NOMO-1 (cell line): ENCODE measurements at regions not wholly inside any gene's neighbourhood (a gene's known extent, or its start where the extent isn't known, plus 50 kb on each side); places are given as distances from the start of the nearest gene placed in this dataset.
A peak's percentile ranks its signal among the peaks of the same experiment; 100 is the strongest.

Experiments
- DNase-seq, 2 experiments: peaks; one replicate each; lab custom pipeline; 2025; ENCODE audit not compliant: unreplicated experiment in 2 of 2; lab: John Stamatoyannopoulos, UW

DNA sequence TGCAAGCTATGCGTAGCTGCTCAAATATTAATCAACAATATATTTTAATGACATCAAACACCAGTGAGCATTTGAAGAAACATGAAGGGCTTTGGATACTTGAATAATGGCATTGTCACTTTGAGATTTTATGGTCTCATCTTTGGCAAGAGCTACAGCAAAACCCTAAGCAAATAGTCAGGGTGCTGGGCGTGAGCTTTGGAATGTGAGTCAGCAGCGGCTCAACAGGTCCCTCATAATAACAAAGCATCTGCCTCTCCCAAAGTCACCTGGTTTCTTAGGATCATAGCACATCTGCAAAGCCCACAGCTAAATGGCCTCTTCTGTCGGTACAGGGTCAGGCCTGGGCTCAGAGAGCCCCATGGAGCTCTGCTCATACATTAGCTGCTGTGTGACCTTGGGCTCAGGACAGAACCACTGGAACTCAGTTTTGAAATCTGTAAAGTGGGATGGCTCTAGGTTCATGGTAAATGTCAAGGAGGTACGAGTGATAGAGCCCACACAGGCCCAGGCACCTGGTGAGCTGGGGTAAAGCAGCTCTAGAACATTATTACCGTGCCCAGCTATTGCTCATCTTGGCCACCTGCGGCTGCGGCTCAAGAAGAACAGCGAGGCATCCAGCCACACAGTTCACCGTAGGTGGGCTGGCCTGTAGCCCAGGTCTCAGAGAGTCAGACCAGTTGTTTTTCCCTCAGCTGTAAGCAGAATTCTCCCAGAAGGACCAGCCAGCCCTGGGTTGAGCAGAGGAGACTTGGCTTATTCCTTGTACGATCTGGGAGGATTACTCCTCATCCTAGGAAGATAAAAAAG, 544.5 kb upstream of the CDH11 start:
- DNase-seq, result no peak

DNA sequence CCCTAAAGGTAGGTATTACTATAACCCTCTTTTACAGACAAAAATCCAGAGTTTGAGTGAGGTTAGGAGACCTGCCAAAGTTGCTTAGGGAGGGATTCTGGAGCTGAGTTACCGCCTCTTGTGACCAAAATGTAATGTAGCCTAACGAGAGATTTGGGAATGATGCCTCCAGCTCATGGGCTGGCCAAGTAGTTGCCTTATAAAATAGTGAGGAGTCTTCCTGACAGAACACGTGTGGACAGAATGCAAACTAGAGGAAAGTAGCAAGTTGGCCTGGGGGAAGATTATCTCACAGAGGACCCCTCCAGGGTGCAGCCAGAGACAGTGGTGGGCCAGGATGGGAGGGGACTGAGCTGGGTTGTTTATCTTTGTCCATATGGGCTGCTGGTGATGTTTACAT, 543.7 kb upstream of the CDH11 start:
- DNase-seq, result no peak

DNA sequence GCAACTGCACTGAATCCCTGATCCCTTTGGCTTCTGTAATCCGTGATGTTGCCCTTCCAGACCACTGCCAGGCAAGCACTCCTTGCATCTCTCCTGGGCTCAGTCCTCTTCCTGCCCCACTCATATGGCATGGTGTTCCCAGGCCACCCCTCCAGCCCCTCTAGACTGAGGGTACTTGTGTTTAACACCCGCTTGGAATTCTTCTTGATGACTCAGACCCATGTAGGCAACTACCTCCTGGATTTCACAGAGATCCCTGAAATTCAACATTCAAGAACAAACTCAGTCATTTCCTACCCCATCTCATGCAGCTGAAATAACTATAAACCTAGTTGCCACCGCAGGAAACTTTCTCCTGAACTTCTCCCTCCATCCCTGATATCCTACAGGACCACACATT, 541.9 kb upstream of the CDH11 start:
- DNase-seq, result no peak

DNA sequence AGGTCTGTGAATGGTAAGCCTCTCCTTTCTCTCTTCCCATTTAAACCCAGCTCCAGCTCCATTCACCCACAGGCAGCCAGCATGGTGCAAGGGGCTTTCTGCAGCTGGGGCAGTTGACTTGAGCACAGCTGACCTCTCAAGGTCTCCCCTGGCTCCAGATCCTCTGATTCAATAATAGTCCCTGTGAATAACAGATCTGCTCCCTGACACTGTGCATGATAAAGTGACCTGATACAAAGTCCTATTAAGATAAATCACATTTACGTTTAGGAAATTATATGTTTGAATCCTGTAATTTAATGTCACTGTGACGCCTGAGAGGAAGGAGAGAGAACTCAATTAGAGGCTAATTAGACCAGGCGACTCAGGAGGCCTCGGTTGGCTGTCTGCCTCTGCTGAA, 540.4 kb upstream of the CDH11 start:
- no peak for DNase-seq

DNA sequence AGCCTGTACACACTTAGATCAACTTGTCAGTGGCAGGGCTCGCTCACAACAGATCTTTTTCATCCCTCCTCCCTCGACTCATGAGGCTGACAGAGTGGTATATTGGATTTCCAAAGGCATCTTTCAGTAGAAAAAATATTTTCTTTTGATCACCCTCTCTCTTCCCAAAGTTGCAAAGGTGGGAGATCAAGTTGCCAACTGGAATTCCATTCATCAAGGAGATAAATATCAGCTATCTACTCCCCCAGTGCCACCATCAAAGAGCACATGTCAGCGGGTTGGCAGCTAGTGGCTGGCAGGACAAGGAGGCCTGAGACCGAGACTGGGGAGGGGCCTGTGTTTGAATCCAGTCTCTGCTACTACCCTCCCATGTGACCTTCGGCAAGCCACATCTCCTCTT, 539.7 kb upstream of the CDH11 start:
- no peak for DNase-seq

DNA sequence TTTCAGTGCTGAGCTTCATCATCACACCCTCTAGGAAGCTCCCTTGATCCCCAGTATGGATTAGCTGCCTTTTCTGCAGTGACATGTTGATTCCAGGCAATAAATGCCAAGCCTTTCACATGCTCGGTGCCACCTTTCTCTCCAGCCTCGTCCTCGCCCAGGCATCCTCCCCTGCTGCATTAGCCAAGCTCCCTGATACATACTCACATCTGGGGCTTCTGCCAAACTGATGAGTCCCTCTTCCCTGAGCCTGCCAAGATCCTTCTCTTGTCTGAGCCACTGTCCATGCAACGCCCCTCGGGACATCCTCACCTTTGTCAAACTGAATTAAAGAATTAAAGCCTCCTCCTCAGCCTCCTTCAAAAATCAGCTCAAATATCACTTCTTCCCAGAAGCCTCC, 538.5 kb upstream of the CDH11 start:
- DNase-seq, result no peak

DNA sequence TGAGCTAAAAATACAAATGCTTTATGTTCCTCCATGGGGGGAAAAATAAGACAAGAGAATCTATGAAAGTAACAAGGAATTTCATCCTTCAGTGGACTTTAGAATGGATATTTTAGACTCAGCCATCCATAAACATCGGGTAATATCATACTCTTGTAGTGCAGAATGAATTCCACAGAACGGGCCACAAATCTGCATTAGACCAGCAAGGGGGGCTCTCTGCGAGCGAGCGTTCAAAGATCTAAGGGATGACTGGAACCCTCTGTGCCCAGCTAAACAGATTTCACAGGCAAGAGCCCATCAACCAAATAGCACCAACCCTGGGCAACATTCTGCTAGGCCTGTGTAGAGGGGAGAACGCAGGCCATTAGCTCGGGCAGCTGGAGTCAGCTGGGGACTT, 537.9 kb upstream of the CDH11 start:
- no peak for DNase-seq

DNA sequence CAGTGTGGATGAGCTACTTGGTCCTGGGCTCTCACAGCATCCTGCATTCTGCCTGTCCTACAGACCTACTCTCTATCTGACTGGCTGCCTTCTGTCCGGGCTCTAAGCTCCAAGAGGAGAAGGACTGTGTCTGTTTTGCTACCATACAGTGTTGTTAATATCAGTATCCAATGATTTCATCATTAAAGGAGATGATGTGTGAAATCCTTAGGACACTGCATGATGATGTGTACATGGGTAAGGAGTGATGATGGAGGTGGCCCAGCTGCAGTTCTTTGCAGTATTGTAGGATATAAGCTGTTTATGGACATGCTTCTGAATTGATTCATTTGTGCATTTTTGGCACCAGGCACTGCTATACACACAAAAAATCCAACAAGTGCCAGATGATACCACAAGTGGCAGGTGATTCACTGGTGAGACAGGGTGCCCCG, 536.9 kb upstream of the CDH11 start:
- DNase-seq, result no peak

DNA sequence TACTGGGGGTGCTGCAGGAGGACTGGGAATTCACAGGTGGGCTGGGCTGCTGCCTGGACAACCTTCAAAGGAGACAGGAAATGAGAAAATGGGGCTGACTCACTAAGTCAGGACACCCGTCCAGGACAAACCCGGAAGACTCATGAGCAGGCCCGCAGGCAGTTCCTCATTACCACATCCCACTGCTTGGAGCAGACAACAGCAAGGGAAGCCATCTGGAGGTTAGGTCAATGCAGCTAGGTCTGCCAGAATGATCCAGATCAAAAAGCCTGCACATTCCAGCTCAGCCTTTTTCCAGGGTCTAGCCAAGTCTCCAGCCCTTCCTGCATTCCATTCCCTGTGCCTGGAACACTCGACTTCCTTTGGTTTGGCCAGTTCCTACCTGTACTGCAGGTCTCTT, 536.5 kb upstream of the CDH11 start:
- peak; percentile 42 to 49 for DNase-seq

DNA sequence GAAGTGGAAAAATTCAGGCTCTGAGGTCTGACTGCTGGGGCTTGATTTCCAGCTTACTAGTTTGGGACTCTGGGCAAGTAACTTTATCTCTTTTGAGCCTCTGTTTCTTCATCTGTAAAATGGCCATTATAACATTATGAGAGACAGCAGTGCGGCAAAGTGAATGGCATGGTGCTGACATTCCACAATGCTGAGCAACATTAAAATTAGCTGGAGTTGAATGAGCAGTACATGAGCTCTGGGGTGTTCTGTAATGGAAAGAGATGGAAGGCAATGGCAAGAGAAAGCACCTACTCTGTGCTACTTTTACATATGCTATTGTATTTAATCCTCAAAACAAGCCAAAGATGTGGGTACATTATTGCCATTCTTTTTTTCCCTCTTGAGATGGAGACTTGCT, 535.7 kb upstream of the CDH11 start:
- DNase-seq, result no peak

DNA sequence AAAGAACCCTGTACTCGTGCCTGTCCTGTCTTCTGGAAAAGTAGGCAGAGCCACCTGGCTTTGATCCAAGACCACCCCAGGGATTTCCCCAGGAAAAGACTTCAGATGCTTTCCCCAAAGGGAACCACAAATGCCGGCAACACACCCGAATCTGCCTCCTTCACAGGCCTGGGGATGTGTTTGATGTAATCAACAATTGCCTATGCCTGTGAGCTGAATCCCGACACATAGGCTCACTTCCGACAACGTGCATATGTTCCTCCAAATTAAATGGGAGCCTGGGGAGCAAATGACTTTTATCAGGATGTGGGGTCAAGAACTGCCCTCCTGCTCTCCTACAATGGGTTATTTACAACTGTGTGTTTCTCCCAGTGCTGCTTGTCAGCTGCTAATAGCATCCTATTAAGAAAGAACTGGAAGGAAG, 535.2 kb upstream of the CDH11 start:
- no peak for DNase-seq

DNA sequence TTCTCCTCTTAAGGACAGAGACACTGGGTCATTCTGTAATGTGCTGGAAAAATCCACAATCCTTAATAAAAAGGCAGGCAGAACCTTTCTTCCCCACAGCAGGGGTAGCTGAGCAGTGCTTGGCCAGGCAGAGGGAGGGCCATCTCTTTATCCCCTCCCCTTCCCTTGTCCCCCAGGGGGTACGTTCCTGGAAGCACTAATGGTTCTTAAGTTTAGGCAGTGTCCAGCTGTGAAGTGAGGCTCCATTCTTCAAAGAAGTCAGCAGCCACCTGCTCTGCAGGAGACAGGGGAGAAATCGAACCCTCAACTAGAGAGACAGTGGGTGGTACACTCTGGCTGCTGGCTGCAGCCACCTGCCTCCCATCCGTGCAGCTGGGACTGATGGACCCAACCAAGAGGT, 533.9 kb upstream of the CDH11 start:
- no peak for DNase-seq

DNA sequence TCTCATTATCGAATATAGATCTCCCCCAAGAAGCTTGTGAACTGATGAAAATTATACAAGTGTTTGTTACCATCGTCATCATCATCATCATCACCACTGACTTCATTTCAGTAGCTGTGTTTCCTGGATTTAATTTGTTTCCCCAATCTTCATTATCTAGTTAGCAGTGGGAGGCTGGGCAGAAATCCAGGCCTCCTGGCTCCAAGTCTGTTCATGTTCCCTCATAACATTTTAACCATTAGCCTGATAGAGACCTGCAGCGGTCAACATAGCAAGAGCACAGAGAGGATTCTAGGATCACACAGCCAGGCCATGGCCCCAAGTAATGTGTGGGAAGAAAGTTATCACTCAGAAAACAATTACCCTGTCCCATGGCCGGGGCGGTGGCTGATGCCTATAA, 526.2 kb upstream of the CDH11 start:
- no peak for DNase-seq

DNA sequence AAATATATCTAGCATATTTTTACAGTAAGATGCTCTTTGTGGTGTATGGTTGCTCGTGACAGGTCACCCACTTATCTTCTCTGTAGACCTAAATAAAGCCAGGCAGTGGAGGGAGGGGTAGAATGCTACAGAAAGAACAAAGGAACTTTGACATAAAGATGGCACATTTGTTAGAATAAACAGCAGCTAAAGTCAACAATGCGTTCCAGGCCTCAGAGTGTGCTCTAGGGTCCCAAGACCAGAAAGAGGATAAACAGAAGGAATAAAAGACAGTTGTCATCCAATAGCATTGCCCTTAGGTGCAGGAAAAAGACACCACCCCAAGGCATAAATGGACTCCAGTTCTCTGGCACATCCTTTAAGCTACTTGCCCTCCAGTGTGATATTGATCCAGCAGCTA, 523.0 kb upstream of the CDH11 start:
- DNase-seq, result no peak

DNA sequence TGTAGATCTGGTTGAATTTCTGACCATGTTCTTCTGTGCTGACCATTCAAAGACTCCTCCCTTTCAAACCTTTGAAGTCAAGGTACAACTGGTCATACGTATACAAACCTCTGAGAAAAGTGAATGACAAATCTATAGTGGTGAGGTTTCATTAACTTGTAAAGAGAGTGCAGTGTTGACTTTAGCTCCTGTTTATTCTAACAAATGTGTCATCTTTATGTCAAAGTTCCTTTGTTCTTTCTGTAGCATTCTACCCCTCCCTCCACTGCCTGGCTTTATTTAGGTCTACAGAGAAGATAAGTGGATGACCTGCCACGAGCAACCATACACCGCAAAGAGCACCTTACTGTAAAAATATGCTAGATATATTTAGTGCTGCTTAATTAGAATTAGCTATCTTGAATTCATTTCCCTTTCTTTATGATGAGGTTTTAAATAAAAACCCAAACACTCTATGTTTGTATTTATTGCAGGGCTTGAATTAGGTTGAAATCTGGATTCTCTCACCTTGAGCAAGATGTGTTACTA, 520.0 kb upstream of the CDH11 start:
- no peak for DNase-seq

DNA sequence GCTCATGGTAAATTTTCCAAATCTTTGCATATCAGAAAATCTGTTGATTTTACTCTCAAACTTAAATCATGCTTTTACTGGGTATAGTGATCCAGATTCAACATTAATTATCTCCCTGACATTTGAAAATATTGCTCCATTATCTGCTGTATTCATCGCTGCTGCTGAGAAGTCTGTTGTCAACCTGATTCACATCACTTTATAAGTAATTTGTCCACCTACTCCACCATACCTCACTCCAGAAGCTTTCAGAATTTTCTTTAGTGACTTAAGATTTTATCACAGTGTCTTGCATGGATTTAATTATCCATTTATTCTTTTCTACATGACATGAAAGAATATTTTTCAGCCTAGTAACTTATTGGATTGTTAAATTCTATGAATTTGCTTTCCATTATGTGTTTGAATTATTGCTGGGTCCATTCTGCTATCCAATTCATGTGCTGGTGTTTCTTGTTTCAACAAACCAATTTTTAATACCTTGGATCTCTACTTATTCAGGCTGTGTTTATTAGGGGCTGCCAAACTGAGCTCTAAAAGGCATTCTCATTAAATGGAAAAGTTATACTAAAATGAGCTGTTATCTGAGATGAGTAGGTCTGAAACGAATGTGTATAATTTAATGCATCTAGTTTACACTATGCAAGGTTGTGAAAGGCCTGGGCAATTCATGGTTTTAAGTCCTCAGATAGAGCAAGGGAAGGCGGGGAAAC, 519.3 kb upstream of the CDH11 start:
- DNase-seq, result no peak

DNA sequence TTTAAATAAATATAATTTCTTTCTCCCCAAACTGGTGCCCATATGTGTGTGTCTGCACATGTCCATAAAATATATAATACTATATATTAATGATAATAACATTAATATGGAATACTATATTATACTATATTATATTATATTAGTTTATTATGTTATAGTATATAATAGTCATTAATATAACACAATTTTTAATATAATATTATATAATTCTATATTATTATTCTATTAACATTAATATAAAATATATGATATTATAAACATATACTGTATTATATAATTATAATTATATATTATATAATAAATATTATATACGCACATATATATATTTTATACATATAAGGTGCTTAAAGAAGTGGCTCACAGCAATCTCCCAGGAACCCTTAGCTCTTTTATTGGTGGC, 513.0 kb upstream of the CDH11 start:
- no peak for DNase-seq

DNA sequence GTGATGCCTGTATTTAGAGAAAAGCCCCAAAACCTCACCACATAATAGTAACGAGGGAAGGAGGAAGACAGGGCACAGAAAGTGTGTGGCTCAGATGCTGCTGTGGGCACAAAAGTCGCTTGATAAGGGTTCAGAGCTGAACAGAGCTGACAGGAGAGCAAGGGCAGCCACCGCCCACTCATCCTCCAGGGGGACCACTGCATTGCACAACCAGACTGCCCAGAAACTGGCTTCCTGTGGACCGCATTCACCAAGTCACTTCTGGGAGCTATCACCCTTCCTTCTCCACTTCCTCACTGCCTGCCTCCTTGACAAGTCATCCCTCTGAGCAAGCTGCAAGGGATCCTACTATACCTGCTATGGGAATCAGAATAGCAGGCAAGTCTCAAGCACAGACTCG, 512.4 kb upstream of the CDH11 start:
- peak in 1 of 2 experiments; percentile 14 for DNase-seq

DNA sequence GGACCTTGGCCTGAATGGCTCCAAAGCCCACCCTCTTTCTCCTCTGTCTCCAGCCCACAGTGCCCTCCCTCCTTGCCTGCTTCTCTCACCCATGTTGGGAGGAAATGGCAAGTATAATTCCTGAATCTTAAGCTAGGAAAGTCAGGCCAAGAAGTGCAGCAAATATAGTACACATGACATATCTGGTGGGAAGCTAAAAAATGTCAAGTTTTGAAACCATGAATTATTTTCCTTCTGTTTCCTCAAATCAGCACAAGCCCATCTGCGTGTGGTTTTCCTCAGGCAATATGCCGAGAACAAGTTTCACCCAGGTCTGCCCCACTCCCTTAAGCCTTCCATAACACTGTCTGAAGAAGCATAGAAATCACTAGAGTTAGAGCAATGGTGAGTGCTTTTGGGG, 502.8 kb upstream of the CDH11 start:
- DNase-seq, result peak; percentile 23 to 65

DNA sequence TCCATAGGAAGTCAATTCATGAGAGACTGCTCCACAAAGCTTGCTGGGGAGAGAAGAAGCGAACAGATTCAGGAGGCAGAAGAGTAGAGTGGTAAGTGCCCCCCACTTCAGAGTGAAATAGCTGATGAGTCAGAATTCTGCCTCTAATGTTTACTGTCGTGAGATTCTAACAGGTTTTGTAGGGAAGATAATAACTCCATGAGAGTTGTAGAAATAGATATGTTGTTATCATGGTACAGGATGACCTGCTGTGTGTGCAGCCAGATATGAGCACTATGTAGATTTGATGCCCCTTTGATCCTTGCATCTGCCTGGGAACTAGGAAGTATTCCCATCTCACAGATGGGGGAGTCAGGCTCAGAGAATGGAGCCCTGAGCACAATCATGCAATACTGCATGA, 502.4 kb upstream of the CDH11 start:
- DNase-seq, result no peak

DNA sequence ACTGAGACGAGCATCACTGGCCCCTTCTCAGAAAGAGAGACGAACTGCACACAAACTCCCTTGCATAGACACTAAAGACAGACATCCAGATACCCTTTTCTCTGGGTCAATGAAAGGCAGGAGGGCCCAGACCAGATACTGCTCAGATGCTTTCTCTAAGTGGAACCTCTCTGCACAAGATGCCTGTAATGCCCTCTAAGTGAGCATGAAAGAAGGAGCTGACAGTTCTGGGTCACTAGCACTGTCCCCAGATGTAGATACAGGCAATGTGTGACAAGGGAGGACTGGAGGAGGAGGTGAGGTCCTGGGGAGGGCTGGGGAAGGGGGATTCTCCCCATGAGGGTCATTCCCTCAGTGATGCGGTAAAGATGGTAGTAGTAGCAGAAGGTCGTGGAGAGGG, 501.0 kb upstream of the CDH11 start:
- no peak for DNase-seq

DNA sequence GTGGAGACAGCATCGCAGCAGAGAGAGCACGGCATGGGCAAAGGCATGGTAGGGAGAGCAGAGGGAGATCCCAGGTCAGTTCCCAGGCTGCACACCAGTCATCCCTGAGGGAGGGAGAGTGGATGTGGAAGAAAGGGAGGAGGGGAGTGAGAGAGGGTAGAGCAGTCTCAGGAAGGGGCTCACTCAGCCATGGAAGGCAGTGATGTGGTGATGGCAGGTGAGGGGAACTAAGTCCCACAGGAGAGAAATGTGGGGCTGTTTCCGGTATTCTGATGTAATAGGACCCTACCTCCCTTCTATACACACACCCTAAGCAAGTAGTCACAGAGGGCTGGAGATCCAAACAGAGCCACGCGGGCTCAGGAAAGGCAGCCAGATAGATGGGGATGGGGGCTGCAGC, 500.3 kb upstream of the CDH11 start:
- DNase-seq, result no peak
